ENCODE measurements at regions not wholly inside any gene's neighbourhood (a gene's known extent, or its start where the extent isn't known, plus 50 kb on each side); places are given as distances from the start of the nearest gene placed in this dataset.

GRCh38 chr12:4979737-4980136 is 63.9 kb upstream of the KCNA5 start:
- Histone ChIP-seq H3K4me1 (no peaks in the 10 kb centered on the region), H3K4me3 (no peak overlapping the region), H3K27ac (replicated peaks) (no peak overlapping the region), H3K36me3 (no peaks in the 10 kb centered on the region), H3K27me3 (ENCODE audit: low read depth) (peaks cover 95% of the 10 kb centered on the region), H3K9me3 (replicated peaks) (no peaks in the 10 kb centered on the region)
- DNase-seq = no peak
- TF ChIP-seq, protein P1, sequence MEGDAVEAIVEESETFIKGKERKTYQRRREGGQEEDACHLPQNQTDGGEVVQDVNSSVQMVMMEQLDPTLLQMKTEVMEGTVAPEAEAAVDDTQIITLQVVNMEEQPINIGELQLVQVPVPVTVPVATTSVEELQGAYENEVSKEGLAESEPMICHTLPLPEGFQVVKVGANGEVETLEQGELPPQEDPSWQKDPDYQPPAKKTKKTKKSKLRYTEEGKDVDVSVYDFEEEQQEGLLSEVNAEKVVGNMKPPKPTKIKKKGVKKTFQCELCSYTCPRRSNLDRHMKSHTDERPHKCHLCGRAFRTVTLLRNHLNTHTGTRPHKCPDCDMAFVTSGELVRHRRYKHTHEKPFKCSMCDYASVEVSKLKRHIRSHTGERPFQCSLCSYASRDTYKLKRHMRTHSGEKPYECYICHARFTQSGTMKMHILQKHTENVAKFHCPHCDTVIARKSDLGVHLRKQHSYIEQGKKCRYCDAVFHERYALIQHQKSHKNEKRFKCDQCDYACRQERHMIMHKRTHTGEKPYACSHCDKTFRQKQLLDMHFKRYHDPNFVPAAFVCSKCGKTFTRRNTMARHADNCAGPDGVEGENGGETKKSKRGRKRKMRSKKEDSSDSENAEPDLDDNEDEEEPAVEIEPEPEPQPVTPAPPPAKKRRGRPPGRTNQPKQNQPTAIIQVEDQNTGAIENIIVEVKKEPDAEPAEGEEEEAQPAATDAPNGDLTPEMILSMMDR (IDR thresholded peaks at IDR 0.05; ENCODE audit: borderline replicate concordance) = no peak
- intact Hi-C loops (cut with micrococcal nuclease) = no loop called here

DNA sequence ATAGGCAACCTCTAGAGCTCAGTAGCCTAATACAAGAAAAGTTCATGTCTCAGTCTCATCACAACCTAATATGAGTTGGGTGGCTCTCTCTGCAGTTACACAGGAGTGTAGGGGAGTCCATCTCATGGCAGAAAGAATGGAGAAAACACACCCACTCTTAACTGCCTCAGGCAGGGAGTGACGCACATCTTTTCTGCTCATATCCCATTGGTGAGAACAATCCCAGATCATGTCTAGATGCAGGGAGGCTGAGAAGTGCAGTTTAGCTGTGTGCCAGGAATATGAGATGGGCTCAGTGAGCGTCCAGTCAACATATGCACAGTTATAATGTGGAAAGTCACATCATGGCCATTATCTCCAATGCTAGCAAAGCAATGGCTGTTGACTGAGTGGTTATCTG is 59.3 kb upstream of the KCNA5 start:
- H3K36me3 ChIP-seq = no peaks in the 10 kb centered on the region
- intact Hi-C loops (cut with micrococcal nuclease) = no loop called here
- no peaks in the 10 kb centered on the region for H3K4me1 ChIP-seq
- H3K27me3 ChIP-seq (ENCODE audit: low read depth) = peaks cover 96% of the 10 kb centered on the region
- DNase-seq = no peak
- H3K9me3 ChIP-seq (replicated peaks) = no peaks in the 10 kb centered on the region
- H3K27ac ChIP-seq (replicated peaks) = no peak overlapping the region
- H3K4me3 ChIP-seq = no peak overlapping the region
- TF ChIP-seq, protein P1 (IDR thresholded peaks at IDR 0.05; ENCODE audit: borderline replicate concordance) = no peak

GRCh38 chr12:4984971-4985370 is 58.7 kb upstream of the KCNA5 start:
- Histone ChIP-seq H3K27ac (replicated peaks) (no peak overlapping the region), H3K4me1 (no peaks in the 10 kb centered on the region), H3K36me3 (no peaks in the 10 kb centered on the region), H3K27me3 (ENCODE audit: low read depth) (peaks cover 96% of the 10 kb centered on the region), H3K9me3 (replicated peaks) (no peaks in the 10 kb centered on the region), H3K4me3 (no peak overlapping the region)
- TF ChIP-seq, protein P1 (IDR thresholded peaks at IDR 0.05; ENCODE audit: borderline replicate concordance) = no peak
- DNase-seq = no peak
- intact Hi-C loops (cut with micrococcal nuclease) = no loop called here

- Histone ChIP-seq H3K4me1 (no peaks in the 10 kb centered on the region), H3K27ac (replicated peaks) (no peak overlapping the region), H3K9me3 (replicated peaks) (no peaks in the 10 kb centered on the region), H3K27me3 (ENCODE audit: low read depth) (peaks cover 89% of the 10 kb centered on the region), H3K4me3 (no peak overlapping the region), H3K36me3 (no peaks in the 10 kb centered on the region)
- TF ChIP-seq, protein P1 (IDR thresholded peaks at IDR 0.05; ENCODE audit: borderline replicate concordance) = no peak
- intact Hi-C loops (cut with micrococcal nuclease) = no loop called here
- no peak for DNase-seq
These were observed 57.9 kb upstream of the KCNA5 start for GRCh38 chr12:4985820-4986219.

DNA sequence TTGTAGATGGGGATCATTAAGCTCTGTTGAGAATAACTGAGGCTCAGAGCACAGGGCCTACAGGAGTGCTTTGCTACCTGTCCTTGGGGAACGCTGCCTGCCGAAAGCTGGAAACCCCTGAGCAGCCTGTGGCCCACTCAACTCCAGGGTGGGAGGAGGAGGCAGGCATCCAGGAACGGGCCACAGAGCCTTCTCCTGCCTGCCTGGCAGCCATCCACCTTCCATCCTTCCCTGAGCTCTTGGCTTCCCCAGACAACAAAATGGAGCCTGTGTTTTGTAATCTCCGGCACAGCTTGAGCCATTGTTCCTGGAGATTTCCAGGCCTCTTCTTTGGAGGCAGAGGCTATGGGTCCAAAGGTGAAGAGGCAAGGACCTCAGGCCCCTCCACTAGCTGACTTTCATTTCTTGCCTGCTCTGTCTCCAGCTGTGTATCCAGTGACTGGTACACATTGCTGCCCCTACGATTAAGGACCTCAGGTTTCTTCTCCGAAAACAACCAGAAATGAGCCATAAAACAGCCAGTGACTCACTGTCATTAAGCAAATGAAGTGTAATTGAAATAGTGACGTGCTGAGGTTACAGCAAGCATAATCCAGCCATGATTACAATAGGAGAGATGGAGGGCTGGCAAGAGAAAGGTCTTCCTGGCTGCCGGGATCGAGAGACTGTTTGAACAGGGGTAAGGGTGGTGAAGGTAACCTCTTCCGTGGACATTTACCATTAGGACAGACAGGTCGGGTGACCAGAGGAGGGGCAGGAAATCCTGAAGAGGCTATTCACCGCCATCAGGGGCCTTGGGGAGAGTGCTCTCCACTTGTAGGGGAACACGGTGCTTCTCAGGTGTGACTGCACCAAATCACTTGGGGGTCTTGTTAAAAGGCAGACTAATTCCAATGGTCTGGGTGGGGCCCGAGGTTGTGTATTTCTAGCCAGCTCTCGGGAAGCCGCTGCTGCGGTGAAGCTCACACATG is 56.3 kb upstream of the KCNA5 start:
- TF ChIP-seq, protein P1 (IDR thresholded peaks at IDR 0.05; ENCODE audit: borderline replicate concordance) = no peak
- Histone ChIP-seq H3K4me1 (no peaks in the 10 kb centered on the region), H3K27ac (replicated peaks) (no peak overlapping the region), H3K4me3 (no peak overlapping the region), H3K27me3 (ENCODE audit: low read depth) (peaks cover 89% of the 10 kb centered on the region), H3K9me3 (replicated peaks) (no peaks in the 10 kb centered on the region), H3K36me3 (no peaks in the 10 kb centered on the region)
- no peak for DNase-seq
- intact Hi-C loops (cut with micrococcal nuclease) = no loop called here

All from left ventricle myocardium inferior (tissue), 1 donor.